Neuronal stem cell (in vitro differentiated cells): ENCODE measurements at regions not wholly inside any gene's neighbourhood (a gene's known extent, or its start where the extent isn't known, plus 50 kb on each side); places are given as distances from the start of the nearest gene placed in this dataset.
"Not testable (repeated sequence)": the region's sequence is repeated elsewhere in the genome, so short reads cannot be mapped to it uniquely, and the experiment has no call there.

ENCODE experiments used
- DNase-seq: peaks from one replicate; pipeline ENCODE4 v3.0.0-alpha.2; 2013; ENCODE audit warnings: low spot score
- H2AFZ ChIP-seq: one replicate; pipeline ENCODE4 v1.6.1; 2013; ENCODE audit warnings: mild to moderate bottlenecking, low read length, inconsistent platforms
- H2AK5ac ChIP-seq: 2 replicates; pipeline ENCODE4 v1.6.1; 2013; ENCODE audit warnings: low read depth, mild to moderate bottlenecking, inconsistent platforms, low read length, moderate library complexity, mixed read lengths
- H2BK120ac ChIP-seq: 2 replicates; pipeline ENCODE4 v1.6.1; 2013; ENCODE audit warnings: low read depth, mild to moderate bottlenecking, inconsistent platforms, low read length, moderate library complexity, mixed read lengths
- H2BK12ac ChIP-seq: one replicate; pipeline ENCODE4 v1.6.1; 2013; ENCODE audit warnings: low read length, inconsistent platforms
- H2BK15ac ChIP-seq: 2 replicates; pipeline ENCODE4 v1.6.1; 2013; ENCODE audit warnings: mild to moderate bottlenecking, low read length, inconsistent platforms, mixed read lengths
- H2BK5ac ChIP-seq: one replicate; pipeline ENCODE4 v1.6.1; 2013; ENCODE audit warnings: inconsistent platforms, mild to moderate bottlenecking, low read length, moderate library complexity
- H3K14ac ChIP-seq: one replicate; pipeline ENCODE4 v1.6.1; 2013; ENCODE audit warnings: low read length, inconsistent platforms
- H3K18ac ChIP-seq: 2 replicates; pipeline ENCODE4 v1.6.1; 2013; ENCODE audit warnings: low read length, inconsistent platforms
- H3K23ac ChIP-seq: 2 replicates; pipeline ENCODE4 v1.6.1; 2013; ENCODE audit warnings: low read depth, mild to moderate bottlenecking, mixed read lengths, low read length, inconsistent platforms; ENCODE audit not compliant: poor library complexity
- H3K27ac ChIP-seq: replicated peaks from 3 replicates; pipeline ENCODE4 v1.5.1; 2013; ENCODE audit warnings: low read length, inconsistent platforms
- H3K27me3 ChIP-seq, 3 experiments: 2 replicates each; pipeline ENCODE4 v1.6.1; 2013; ENCODE audit warnings: low read length in 3 of 3, mild to moderate bottlenecking in 2 of 3, inconsistent platforms in 1 of 3, low read depth in 1 of 3, mixed read lengths in 1 of 3, moderate library complexity in 1 of 3; ENCODE audit not compliant: control insufficient read depth in 3 of 3, insufficient read depth in 3 of 3
- H3K36me3 ChIP-seq, 2 donors: replicated peaks in 1 of 2; 2 replicates each; pipeline ENCODE4 v1.6.1; 2013; ENCODE audit warnings: low read length in 2 of 2; ENCODE audit not compliant: control insufficient read depth in 2 of 2, insufficient read depth in 2 of 2
- H3K4ac ChIP-seq: 2 replicates; pipeline ENCODE4 v1.6.1; 2013; ENCODE audit warnings: inconsistent platforms, mild to moderate bottlenecking, low read length, moderate library complexity
- H3K4me1 ChIP-seq, 2 donors: 1 replicate in 1 of 2; 2 replicates in 1 of 2; pipeline ENCODE4 v1.6.1; 2013; ENCODE audit warnings: low read length in 2 of 2, low read depth in 1 of 2; ENCODE audit not compliant: control insufficient read depth in 2 of 2, insufficient read depth in 1 of 2
- H3K4me2 ChIP-seq: one replicate; pipeline ENCODE4 v1.6.1; 2013; ENCODE audit warnings: mild to moderate bottlenecking, low read length, inconsistent platforms; ENCODE audit not compliant: insufficient read depth, poor library complexity, severe bottlenecking
- H3K4me3 ChIP-seq, 2 donors: 2 replicates each; pipeline ENCODE4 v1.5.1; 2013; ENCODE audit warnings: low read length in 2 of 2, mild to moderate bottlenecking in 2 of 2, inconsistent platforms in 1 of 2, moderate library complexity in 1 of 2
- H3K79me1 ChIP-seq: one replicate; pipeline ENCODE4 v1.6.1; 2013; ENCODE audit warnings: low read depth, mild to moderate bottlenecking, inconsistent platforms, low read length, moderate library complexity
- H3K9ac ChIP-seq: one replicate; pipeline ENCODE4 v1.6.1; 2013; ENCODE audit warnings: mild to moderate bottlenecking, low read depth, low read length, inconsistent platforms; ENCODE audit not compliant: poor library complexity
- H3K9me3 ChIP-seq, 2 donors: replicated peaks in 1 of 2; 2 replicates each; pipeline versions ENCODE3 to v1.6.1; 2013; ENCODE audit warnings: low read length in 2 of 2, mild to moderate bottlenecking in 2 of 2, inconsistent platforms in 1 of 2, low read depth in 1 of 2, mixed read lengths in 1 of 2, moderate library complexity in 1 of 2; ENCODE audit not compliant: control insufficient read depth in 2 of 2, insufficient read depth in 1 of 2
- H4K8ac ChIP-seq: one replicate; pipeline ENCODE4 v1.6.1; 2013; ENCODE audit warnings: low read depth, mild to moderate bottlenecking, inconsistent platforms, low read length, moderate library complexity
- H4K91ac ChIP-seq: one replicate; pipeline ENCODE4 v1.6.1; 2013; ENCODE audit warnings: low read length, low read depth, mild to moderate bottlenecking, inconsistent platforms; ENCODE audit not compliant: poor library complexity
- WGBS, 2 donors: extraction: QIAGEN DNeasy Blood & Tissue Kit; methylation state at CpG; one replicate each; pipeline ENCODE4 v1.1.7; 2013; ENCODE audit warnings: missing lambda C conversion rate in 2 of 2, mixed read lengths in 1 of 2; ENCODE audit not compliant: insufficient read length in 2 of 2, insufficient replicate concordance in 1 of 2; ENCODE audit errors: extremely low coverage in 2 of 2; 5-methylcytosine and 5-hydroxymethylcytosine counted together

- H3K18ac ChIP-seq, H2BK12ac ChIP-seq, H4K8ac ChIP-seq, H3K4me2 ChIP-seq, H3K9me3 ChIP-seq, H4K91ac ChIP-seq, H3K14ac ChIP-seq, H3K27ac ChIP-seq, H3K79me1 ChIP-seq, H2AFZ ChIP-seq, DNase-seq, H3K4ac ChIP-seq, H3K4me1 ChIP-seq, H3K4me3 ChIP-seq, H2BK5ac ChIP-seq, H2BK120ac ChIP-seq, H2AK5ac ChIP-seq, H3K9ac ChIP-seq, H3K36me3 ChIP-seq, H3K27me3 ChIP-seq, H2BK15ac ChIP-seq, H3K23ac ChIP-seq: not testable (repeated sequence)
- WGBS, 2 donors: no CpG with 5 or more reads among the region's 6 CpGs
These were observed 50.6 kb upstream of the ZNG1B start for GRCh38 chr2:113386780-113387433.

- not testable (repeated sequence) for H3K9ac ChIP-seq, H3K36me3 ChIP-seq, DNase-seq, H3K4ac ChIP-seq, H3K4me3 ChIP-seq, H2BK12ac ChIP-seq, H2AK5ac ChIP-seq, H2BK120ac ChIP-seq, H3K79me1 ChIP-seq, H4K8ac ChIP-seq, H2AFZ ChIP-seq, H3K27ac ChIP-seq, H3K18ac ChIP-seq, H4K91ac ChIP-seq, H3K23ac ChIP-seq, H3K14ac ChIP-seq, H2BK15ac ChIP-seq, H3K4me2 ChIP-seq, H3K4me1 ChIP-seq, H3K9me3 ChIP-seq, H2BK5ac ChIP-seq, H3K27me3 ChIP-seq
- WGBS, 2 donors: no CpG with 5 or more reads among the region's 2 CpGs
These were observed 57.9 kb upstream of the ZNG1B start for GRCh38 chr2:113379621-113380020.

GRCh38 chr2:113376913-113377445, 60.5 kb upstream of the ZNG1B start:
- no peak overlapping the region for H2AFZ ChIP-seq

GRCh38 chr2:113376253-113376912, 61.1 kb upstream of the ZNG1B start:
- Histone ChIP-seq H3K4ac (no peak overlapping the region), H3K4me3 (no peak overlapping the region), H2AK5ac (no peak overlapping the region), H2BK12ac (no peak overlapping the region), H2BK120ac (no peak overlapping the region), H3K36me3 (no peaks in the 10 kb centered on the region), H2AFZ (no peak overlapping the region), H4K91ac (no peak overlapping the region), H3K9ac (no peak overlapping the region), H3K27ac (no peak overlapping the region), H3K18ac (no peak overlapping the region), H3K79me1 (no peaks in the 10 kb centered on the region), H3K4me2 (no peak overlapping the region), H2BK5ac (no peak overlapping the region), H3K4me1 (no peaks in the 10 kb centered on the region), H3K23ac (no peak overlapping the region), H3K27me3 (no peaks in the 10 kb centered on the region), H3K9me3 (no peaks in the 10 kb centered on the region), H4K8ac (no peak overlapping the region), H3K14ac (no peak overlapping the region), H2BK15ac (no peak overlapping the region)
- no CpG with 5 or more reads among the region's 2 CpGs for WGBS, 2 donors
- no peak for DNase-seq

More at GRCh38 chr2:113376913-113377445, 60.5 kb upstream of the ZNG1B start:
- no peak overlapping the region for H3K23ac ChIP-seq
- no peak overlapping the region for H2BK120ac ChIP-seq
- no CpG with 5 or more reads among the region's 3 CpGs for WGBS, 2 donors
- no peak overlapping the region for H2BK15ac ChIP-seq
- H3K14ac ChIP-seq: no peak overlapping the region
- no peaks in the 10 kb centered on the region for H3K27me3 ChIP-seq
- no peak overlapping the region for H3K18ac ChIP-seq
- no peak for DNase-seq
- no peak overlapping the region for H2AK5ac ChIP-seq
- no peak overlapping the region for H3K27ac ChIP-seq
- H2BK5ac ChIP-seq: no peak overlapping the region
- no peak overlapping the region for H4K91ac ChIP-seq
- no peaks in the 10 kb centered on the region for H3K36me3 ChIP-seq
- H3K4me2 ChIP-seq: no peak overlapping the region
- H4K8ac ChIP-seq: no peak overlapping the region
- H3K79me1 ChIP-seq: no peaks in the 10 kb centered on the region
- no peak overlapping the region for H2BK12ac ChIP-seq
- no peaks in the 10 kb centered on the region for H3K4me1 ChIP-seq
- no peak overlapping the region for H3K4ac ChIP-seq
- no peak overlapping the region for H3K4me3 ChIP-seq
- no peaks in the 10 kb centered on the region for H3K9me3 ChIP-seq
- H3K9ac ChIP-seq: no peak overlapping the region
